SIG-M5 treated with dmso at 0.1 percent for 504 hours (cell line): ENCODE measurements at regions not wholly inside any gene's neighbourhood (a gene's known extent, or its start where the extent isn't known, plus 50 kb on each side); places are given as distances from the start of the nearest gene placed in this dataset.
"Not testable (repeated sequence)": the region's sequence is repeated elsewhere in the genome, so short reads cannot be mapped to it uniquely, and the experiment has no call there.

Source experiments
- DNase-seq: peaks from one replicate; lab custom pipeline; 2025; ENCODE audit not compliant: unreplicated experiment; lab: John Stamatoyannopoulos, UW

DNA sequence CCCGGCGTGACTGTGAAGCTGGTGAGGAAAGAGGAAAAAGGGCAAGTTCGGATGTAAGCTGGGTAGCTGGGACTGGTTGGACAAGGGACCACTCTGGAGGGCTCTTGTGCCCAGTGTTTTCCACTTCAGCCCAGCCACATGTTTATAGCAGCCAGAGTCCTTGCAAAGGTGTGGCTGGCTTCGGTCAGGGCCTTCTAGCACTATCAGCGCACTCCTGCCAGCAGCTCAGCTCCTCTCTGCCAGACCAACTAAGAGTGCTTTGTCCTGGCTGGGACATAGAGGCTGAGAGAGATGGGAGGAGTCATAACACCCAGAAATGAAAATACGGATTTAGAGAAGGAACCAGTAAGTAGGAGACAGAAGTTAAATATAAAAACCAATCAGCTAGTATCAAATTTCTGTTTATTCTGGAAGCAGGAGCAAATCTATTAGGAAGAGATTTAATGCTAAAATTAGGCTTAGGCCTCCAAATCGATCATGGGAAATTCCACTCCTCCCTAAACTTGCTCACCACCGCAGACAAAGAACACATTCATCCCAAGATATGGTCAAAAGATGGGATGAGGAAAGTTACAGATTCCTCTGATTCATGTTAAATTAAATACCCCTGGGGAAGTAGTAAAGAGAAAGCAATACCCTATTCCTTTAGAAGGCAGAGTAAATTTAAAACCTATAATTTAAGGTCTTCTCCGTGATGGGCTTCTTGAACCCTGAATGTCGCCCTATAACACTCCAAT lies 135.0 kb downstream of the RALA start:
- no peak for DNase-seq

DNA sequence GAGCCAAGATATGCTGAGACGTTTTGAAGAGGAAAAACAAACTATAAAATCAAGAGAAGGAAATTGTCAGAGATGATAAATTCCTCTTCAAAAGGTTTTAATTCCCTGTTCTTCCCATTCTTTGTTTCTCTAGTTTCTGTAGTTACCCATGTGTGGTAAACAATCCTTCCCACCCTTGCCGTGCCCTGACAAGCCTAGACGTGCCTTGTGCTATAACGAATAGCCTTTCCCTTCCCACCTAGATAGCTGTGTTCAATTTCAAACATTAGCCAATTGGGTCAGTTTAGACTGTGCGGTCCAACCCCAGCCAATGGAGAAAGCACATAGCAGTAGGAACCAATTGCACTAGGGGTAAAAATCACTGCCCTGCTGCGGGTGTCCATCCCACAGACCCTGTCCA lies 138.1 kb downstream of the RALA start:
- no peak for DNase-seq

DNA sequence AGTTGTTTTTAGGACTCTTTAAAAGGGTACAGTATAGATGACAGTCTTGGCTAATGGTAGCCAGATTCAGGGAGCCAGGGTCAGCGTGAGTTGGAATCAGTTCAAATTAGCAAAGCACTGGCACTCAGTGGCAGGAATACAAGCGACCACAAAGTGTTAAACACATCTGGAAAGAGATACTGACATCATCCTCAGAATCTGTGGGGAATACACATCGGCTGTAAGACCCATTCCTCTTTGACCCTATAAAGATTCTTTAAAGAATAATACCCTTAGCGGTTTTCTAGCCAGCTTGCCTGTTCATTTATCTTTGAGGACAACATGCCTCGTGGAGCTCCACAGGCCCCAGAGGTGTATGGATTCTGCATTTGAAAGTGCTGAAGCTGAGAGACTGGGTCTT lies 139.1 kb downstream of the RALA start:
- DNase-seq: not testable (repeated sequence)

DNA sequence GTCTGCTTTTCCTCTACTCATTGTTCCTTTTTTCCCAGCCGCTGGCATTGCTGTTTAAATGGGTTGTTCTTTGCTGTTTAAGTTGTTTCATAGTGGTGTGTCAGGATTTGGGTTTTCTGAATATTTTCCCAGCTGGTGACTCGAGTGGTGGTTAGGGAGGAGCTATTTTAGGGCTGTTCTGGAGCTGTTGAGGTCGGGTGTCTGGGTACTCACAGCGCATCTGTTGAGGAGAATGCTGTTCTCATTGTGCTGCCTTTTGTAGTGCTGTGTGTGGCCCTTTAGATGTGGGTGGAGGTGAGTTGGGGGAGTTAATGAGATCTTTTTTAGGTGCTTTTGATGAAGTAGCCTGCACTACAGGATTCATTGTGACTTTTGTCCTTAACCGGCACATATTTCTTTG lies 139.5 kb downstream of the RALA start:
- DNase-seq: not testable (repeated sequence)

DNA sequence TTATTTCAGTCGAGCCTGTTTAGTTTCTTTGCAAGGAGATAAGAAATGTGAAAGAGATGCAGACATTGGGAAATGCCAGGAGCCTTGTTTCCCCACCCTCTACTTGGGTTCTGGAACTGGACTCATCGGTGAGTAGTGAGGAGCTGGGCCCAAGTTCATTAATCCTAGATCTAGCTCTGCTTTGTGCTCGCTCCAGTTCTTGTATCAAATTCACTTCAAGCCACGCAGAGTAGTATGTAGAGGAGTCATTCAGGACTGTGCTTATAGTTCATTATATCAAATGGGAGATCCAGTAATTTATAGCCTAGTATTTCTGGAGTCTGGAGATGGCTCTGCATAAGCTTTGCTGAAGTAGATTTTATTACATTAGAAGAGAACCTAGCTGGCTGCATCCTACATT lies 142.5 kb downstream of the RALA start:
- not testable (repeated sequence) for DNase-seq

DNA sequence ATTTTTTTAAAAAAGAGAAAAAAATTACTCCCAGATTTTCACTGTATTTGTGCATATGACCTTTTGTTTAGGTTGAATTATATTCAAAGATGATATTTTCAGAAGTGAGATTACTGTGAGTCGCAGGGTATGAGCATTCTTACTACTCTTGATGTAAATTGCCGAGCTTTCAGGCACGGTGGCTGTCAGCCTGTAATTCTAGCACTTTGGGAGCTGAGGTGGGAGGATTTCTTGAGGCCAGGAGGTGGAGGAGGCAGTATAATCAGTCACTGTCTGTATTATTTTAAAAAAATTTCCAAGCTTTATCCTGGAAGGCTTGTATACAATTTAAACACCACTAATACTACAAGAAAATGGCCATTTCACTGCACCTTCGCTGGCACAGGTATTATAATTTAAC lies 145.1 kb downstream of the RALA start:
- not testable (repeated sequence) for DNase-seq

DNA sequence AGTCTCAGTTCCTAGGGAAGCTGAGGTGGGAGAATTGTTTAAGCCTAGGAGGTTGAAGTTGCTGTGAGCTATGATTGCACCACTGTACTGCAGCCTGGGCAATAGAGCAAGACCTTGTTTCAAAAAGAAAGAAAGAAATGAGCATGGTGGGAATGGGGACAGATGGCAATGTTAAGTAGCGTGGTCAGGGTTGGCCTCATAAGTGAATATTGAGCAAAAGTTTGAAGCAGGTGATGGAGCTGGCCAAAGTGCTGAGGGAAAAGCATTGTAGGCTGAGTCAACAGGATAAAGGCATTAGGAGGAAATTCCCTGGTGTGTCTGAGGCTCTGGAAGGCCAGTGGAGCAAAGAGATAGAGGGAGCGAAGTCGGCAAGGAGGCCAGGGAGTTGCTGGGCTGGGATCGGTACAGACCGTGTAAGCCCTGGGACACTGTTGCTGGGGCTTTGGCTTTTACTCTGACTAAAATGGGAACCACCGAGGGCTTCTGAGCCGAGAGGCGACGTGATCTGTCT lies 151.0 kb downstream of the RALA start:
- not testable (repeated sequence) for DNase-seq

DNA sequence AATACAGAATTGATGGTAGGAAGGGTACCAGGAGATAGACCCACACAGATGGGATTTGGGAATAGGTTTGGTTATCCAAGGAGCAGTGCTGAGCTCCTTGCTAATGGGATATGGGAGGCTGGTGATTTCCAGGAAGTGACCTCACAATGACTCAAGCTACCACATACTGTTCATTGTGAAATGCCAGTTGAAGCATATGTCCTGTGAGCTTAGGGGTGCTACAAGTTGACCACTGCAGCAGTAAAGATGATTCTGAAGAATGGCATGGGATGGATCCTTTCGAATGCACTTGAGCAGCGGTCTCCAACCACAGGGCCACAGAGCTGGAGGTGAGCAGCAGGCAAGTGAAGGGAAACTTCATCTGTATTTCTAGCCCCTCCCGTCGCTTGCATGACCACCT lies 158.2 kb downstream of the RALA start:
- not testable (repeated sequence) for DNase-seq

DNA sequence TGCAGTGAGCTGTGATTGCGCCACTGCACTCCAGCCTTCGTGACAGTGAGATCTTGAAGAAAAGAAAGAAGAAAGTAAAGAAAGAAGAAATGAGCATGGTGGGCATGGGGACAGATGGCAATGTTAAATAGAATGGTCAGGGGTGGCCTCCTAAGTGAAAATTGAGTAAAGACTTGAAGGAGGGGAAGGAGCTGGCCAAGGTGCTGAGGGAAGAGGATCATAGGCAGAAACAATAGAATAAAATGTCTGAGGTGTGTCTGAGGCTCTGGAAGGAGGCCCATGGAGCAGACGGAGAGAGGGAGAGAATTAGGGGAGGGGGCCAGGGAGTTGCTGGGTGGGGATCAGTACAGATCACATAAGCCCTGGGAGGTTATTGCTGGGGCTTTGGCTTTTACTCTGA lies 163.1 kb downstream of the RALA start:
- DNase-seq: not testable (repeated sequence)

DNA sequence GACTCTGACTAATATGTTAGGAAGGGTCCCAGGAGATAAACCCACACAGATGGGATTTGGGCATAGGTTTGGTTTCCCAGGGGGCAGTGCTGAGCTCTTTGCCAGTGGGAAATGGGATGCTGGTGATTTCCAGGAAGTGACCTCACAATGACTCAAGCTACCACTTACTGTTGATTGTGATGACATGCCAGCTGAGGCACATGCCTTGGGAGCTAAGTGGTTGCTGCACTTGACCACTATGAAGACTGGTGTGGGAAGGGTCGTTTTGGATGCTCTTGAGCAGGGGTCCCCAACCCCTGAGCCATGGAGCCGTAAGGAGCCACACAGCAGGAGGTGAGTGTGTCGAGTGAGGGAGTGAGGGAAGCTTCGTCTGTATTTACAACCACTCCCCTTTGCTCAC lies 159.0 kb upstream of the CDK13 start:
- not testable (repeated sequence) for DNase-seq

DNA sequence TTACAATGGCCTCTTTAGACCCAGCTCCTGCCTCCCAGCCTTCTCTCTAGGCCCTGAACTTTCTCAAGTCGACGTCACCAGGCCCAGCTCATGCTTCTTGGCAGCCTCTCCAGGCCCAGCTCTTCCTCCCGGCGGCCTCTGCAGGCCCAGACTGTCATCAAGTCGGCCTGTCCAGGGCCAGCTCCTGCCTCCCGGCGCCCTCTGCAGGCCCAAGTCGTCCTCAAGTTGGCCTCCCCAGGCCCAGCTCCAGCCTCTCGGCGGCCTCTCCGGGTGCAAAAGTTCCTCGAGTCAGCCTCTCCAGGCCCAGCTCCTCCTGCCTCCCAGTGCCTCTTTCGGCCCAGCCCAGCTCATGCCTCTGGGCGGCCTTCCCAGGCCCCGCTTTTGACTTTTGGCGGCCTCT lies 158.1 kb upstream of the CDK13 start:
- not testable (repeated sequence) for DNase-seq

DNA sequence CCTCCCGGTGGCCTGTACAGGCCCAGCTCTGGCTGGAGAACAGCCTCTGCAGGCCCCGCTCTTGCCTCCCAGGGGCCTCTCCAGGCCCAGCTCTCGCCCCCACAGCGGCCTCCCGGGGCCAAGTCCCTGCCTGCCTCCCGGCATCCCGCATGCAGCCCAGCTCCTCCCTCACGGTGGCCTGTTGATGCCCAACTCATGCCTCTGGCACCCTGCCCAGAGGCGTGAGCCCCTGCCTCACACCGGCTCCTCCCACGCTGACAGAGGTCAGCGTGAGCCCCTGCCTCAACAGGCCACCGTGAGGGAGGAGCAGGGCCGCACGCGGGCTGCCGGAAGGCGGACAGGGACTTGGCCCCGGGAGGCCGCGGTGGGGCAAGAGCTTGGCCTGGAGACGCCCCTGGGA lies 157.0 kb upstream of the CDK13 start:
- not testable (repeated sequence) for DNase-seq

DNA sequence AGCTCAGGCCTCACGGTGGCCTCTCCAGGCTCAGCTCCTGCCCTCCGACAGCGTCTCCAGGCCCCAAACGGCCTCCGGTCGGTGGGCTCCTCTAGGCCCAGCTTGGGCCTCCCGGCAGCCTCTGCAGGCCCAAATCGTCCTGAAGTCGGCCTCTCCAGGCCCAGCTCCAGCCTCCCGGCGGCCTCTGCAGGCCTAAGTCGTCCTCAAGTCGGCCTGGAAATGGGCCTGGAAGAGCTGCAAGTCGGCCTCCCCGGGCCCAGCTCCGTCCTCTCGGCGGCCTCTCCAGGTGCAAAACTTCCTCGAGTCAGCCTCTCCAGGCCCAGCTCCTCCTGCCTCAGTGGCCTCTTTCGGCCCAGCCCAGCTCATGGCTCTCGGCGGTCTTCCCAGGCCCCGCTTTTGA lies 156.2 kb upstream of the CDK13 start:
- DNase-seq: not testable (repeated sequence)

DNA sequence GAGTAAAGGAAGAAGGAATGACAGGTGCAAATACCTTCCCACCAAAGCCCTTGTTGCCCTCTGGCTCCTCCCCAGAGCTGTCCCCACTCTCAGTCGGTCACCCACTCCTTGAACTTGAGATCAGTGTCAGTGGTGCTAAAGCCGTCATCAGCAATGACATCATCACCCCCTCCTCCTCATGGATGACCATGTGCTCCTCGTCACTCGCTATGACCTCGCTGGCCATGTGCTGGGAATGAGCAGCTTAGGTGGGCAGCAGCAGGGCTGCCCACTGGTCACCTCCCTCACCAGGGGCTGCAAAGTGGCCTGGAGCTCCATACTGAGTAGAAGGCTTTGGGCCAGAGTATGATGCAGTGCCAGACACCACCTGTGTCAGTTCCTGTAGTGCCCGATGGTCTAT lies 153.1 kb upstream of the CDK13 start:
- not testable (repeated sequence) for DNase-seq

DNA sequence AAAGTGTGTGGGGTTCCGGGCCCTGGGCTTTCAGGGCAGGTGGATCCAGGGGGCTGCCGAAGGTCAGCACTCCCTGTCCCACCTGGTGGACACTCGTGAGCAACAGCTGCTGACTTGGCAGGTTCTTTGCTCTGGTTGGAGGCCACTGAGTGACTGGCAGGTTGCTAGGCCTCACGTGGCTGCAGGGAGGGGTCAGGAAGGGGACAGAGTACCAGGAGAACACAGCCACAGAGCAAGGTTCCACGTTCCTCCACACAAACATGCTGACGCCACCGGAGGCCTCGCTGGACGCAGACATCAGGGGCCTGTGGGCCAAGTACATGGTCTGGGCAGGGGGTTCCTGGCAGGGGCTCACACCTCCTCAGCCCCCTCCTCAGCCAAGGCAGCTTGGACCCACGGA lies 152.0 kb upstream of the CDK13 start:
- not testable (repeated sequence) for DNase-seq

DNA sequence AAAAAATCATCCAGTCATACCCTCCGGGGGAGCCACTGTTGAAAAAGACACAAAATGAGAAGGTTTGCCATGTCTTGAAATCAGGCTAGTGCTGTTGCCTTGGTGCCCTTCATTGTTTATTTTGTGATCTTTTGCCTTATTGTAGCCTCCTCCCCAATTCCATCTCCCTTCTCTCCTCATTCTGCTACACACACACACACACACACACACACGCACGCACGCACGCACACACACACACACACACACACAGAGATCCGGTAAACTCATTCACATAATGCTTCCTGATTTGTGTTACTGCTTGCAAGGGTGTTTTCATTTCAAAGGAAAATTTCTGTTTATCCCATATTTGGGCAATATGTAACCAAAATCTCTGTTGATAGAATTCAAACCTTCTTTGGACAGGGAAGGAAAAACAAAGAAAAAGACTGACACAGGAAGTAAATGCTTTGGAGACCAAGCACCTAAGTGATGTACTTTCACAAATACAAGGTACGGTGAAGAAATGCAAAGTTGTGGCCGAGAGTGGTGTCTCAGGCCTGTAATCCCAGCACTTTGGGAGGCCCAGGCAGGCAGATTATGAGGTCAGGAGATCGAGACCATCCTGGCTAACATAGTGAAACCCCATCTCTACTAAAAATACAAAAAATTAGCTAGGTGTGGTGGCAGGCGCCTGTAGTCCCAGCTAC lies 141.1 kb upstream of the CDK13 start:
- no peak for DNase-seq

DNA sequence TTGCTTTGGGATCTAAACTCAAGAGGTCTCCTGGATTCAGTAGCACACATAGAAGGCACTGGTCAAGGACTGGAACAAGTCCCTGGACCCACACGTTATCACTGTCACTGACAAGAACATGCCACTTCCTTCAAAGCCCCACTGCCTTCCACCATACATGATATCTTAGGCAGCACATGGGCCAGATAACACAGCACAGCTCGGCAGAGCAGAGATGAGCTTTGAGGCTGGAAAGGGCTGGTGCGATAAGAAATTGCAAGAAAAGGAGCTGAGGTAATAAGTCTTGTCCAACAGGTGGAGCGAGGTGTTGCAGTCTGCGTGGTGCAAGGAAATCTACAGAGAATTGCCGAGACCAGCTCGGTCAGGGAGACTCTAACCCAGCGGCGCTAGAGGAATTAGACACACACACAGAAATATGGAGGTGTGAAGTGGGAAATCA lies 139.8 kb upstream of the CDK13 start:
- DNase-seq: peak; percentile 18

DNA sequence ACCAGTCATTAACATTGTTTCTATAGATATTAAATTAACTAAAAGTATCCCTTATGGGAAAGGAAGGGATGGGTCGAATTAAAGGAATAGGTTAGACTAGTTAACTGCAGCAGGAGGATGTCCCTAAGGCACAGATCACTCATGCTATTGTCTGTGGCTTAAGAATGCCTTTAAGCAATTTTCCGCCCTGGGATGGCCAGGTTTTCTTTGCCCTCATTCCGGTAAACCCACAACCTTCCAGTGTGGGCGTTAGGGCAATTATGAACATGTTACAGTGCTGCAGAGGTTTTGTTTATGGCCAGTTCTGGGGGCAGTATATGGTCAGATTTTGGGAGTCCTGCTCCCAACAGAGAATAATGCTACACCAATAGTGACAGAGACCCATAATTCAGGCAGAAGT lies 139.3 kb upstream of the CDK13 start:
- no peak for DNase-seq

DNA sequence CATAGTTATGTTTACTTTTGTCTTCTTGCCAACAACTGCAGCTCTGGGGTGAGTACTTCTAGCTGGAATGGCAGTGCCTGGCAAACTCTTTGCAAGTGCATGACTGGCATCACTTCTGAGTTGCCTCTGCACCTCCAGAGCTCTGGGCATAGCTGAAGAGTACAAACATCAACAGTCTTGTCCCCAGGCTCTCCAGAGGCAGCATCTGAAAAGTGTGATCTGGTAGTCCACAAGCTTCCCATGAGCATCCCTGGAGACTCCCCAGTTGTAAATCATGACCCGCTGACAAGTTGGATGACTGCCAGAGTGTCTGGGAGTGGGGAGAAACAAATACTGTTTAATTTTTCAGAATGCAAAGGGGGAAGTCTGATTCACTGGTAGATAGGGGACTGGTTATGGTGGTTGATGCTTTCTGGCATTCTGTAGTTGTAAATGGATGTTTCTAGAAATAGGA lies 138.9 kb upstream of the CDK13 start:
- peak; percentile 5 for DNase-seq

DNA sequence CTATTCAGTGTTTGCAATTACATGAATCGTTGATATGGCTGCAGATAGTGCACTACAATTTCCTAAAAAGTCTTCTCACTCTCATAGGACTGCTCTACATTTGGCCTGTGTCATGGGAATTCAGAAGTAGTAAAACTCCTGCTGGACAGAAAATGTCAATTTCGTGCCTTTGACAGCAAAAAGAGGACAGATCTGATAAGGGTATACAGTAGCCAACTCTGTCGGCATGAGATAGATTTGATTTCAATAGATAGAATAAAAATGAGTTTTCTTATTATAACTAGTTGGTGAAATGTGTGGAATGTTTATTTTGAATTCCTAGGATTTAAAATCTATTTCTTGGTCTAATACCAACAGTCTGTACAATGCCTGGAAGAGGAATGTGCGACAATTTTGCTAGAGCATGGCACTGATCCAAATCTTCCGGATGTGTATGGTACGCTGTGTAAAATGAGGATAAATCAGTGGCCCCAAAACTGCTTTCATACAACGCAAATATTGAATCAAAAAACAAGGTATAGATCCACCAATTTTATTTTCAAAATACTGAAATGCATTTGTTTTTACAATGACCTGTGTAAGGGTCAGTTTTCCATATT lies 133.5 kb upstream of the CDK13 start:
- DNase-seq: no peak

DNA sequence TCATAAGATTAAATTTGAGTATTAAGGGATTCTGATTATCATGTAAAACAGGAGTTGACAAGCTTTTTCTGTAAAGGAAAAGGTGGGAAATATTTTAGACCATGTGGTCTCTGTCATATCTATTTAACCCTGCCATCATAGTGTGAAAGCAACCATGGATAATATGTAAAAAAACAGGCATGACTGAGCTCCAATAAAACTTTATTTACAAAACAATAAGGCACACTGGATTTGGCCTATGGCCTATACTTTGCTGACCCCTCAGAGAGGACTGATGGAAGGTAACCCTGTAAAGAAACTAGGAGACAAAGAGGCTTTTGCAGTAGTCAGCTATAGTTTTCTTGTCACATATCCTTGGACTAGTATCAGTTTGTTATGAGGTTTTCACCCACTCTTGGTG lies 130.5 kb upstream of the CDK13 start:
- no peak for DNase-seq
